ENCODE measurements at regions not wholly inside any gene's neighbourhood (a gene's known extent, or its start where the extent isn't known, plus 50 kb on each side); places are given as distances from the start of the nearest gene placed in this dataset.
"Not testable (repeated sequence)": the region's sequence is repeated elsewhere in the genome, so short reads cannot be mapped to it uniquely, and the experiment has no call there.

GRCh38 chr11:25766332-25767015 lies 565.5 kb upstream of the ANO3 start:
- no peak for DNase-seq (ENCODE audit: low read depth)

GRCh38 chr11:25769287-25769686 lies 562.6 kb upstream of the ANO3 start:
- DNase-seq (ENCODE audit: low read depth), result no peak

GRCh38 chr11:25771605-25772004 lies 560.3 kb upstream of the ANO3 start:
- no peak for DNase-seq (ENCODE audit: low read depth)

- no peak for DNase-seq (ENCODE audit: low read depth)
Observed at GRCh38 chr11:25775603-25776002, 556.3 kb upstream of the ANO3 start.

GRCh38 chr11:25776238-25776637 lies 555.7 kb upstream of the ANO3 start:
- DNase-seq (ENCODE audit: low read depth), result no peak

GRCh38 chr11:25777343-25777742 lies 554.6 kb upstream of the ANO3 start:
- no peak for DNase-seq (ENCODE audit: low read depth)

- DNase-seq (ENCODE audit: low read depth), result no peak
Observed at GRCh38 chr11:25779033-25779432, 552.9 kb upstream of the ANO3 start.

GRCh38 chr11:25787416-25787815 lies 544.5 kb upstream of the ANO3 start:
- no peak for DNase-seq (ENCODE audit: low read depth)

GRCh38 chr11:25790396-25790795 lies 541.5 kb upstream of the ANO3 start:
- DNase-seq (ENCODE audit: low read depth), result no peak

GRCh38 chr11:25793637-25794036 lies 538.3 kb upstream of the ANO3 start:
- no peak for DNase-seq (ENCODE audit: low read depth)

GRCh38 chr11:25794804-25795203 lies 537.1 kb upstream of the ANO3 start:
- no peak for DNase-seq (ENCODE audit: low read depth)

GRCh38 chr11:25816411-25816810 lies 515.5 kb upstream of the ANO3 start:
- DNase-seq (ENCODE audit: low read depth), result no peak

- DNase-seq (ENCODE audit: low read depth), result no peak
Observed at GRCh38 chr11:25824688-25825087, 507.2 kb upstream of the ANO3 start.

- not testable (repeated sequence) for DNase-seq (ENCODE audit: low read depth)
Observed at GRCh38 chr11:25831485-25831884, 500.4 kb upstream of the ANO3 start.

- no peak for DNase-seq (ENCODE audit: low read depth)
Observed at GRCh38 chr11:25838918-25839625, 492.9 kb upstream of the ANO3 start.

GRCh38 chr11:25844811-25845210 lies 487.1 kb upstream of the ANO3 start:
- no peak for DNase-seq (ENCODE audit: low read depth)

- no peak for DNase-seq (ENCODE audit: low read depth)
Observed at GRCh38 chr11:25855916-25856315, 476.0 kb upstream of the ANO3 start.

- no peak for DNase-seq (ENCODE audit: low read depth)
Observed at GRCh38 chr11:25859776-25860175, 472.2 kb upstream of the ANO3 start.

- DNase-seq (ENCODE audit: low read depth), result no peak
Observed at GRCh38 chr11:25860677-25861450, 471.1 kb upstream of the ANO3 start.

GRCh38 chr11:25862159-25862558 lies 469.8 kb upstream of the ANO3 start:
- no peak for DNase-seq (ENCODE audit: low read depth)

GRCh38 chr11:25863986-25864385 lies 467.9 kb upstream of the ANO3 start:
- DNase-seq (ENCODE audit: low read depth), result no peak

GRCh38 chr11:25876456-25876965 lies 455.4 kb upstream of the ANO3 start:
- no peak for DNase-seq (ENCODE audit: low read depth)

GRCh38 chr11:25886036-25886435 lies 445.9 kb upstream of the ANO3 start:
- no peak for DNase-seq (ENCODE audit: low read depth)

Data from stimulated activated CD8-positive, alpha-beta memory T cell treated with anti-CD3 and anti-CD28 coated beads, Interleukin-4, amount 100 ng/mL, for 24 hours (primary cell).